Lung (tissue), 11 donors: ENCODE measurements at regions not wholly inside any gene's neighbourhood (a gene's known extent, or its start where the extent isn't known, plus 50 kb on each side); places are given as distances from the start of the nearest gene placed in this dataset.

ENCODE experiments used
- ATAC-seq: fragments of 200-7000 bp; cut with Tn5 transposase; one replicate; pipeline ENCODE4 v1.9.1; 2020; ENCODE audit warnings: moderate number of reproducible peaks; ENCODE audit not compliant: insufficient read depth, low FRiP score
- DNase-seq, 3 donors: peaks; one replicate each; pipeline ENCODE4 v3.0.0-alpha.2; 2013 to 2017
- H3K27ac ChIP-seq, 2 donors: one replicate each; pipeline ENCODE4 v1.5.1; 2013; ENCODE audit warnings: mild to moderate bottlenecking in 2 of 2, moderate library complexity in 2 of 2, control low read depth in 1 of 2, inconsistent platforms in 1 of 2, low read depth in 1 of 2, low read length in 1 of 2
- H3K27me3 ChIP-seq, 3 donors: one replicate each; pipeline ENCODE4 v1.5.1; 2013; ENCODE audit warnings: low read length in 2 of 3; ENCODE audit not compliant: control insufficient read depth in 3 of 3, insufficient read depth in 3 of 3
- H3K36me3 ChIP-seq, 4 donors: one replicate each; pipeline ENCODE4 v1.5.1; 2013; ENCODE audit warnings: low read length in 4 of 4, mild to moderate bottlenecking in 1 of 4, moderate library complexity in 1 of 4; ENCODE audit not compliant: control insufficient read depth in 4 of 4, insufficient read depth in 4 of 4
- H3K4me1 ChIP-seq, 5 donors: one replicate each; pipeline ENCODE4 v1.5.1; 2013; ENCODE audit warnings: low read length in 5 of 5, mild to moderate bottlenecking in 2 of 5, moderate library complexity in 1 of 5; ENCODE audit not compliant: control insufficient read depth in 5 of 5, insufficient read depth in 5 of 5
- H3K4me3 ChIP-seq: one replicate; pipeline ENCODE4 v1.5.1; 2013; ENCODE audit warnings: mild to moderate bottlenecking, control low read depth, moderate library complexity
- H3K9ac ChIP-seq, 2 donors: one replicate each; pipeline ENCODE4 v1.5.1; 2013; ENCODE audit warnings: low read length in 2 of 2, control low read depth in 1 of 2; ENCODE audit not compliant: insufficient read depth in 1 of 2
- H3K9me3 ChIP-seq, 4 donors: one replicate each; pipeline ENCODE4 v1.5.1; 2013; ENCODE audit warnings: low read length in 3 of 4, mild to moderate bottlenecking in 1 of 4, moderate library complexity in 1 of 4; ENCODE audit not compliant: control insufficient read depth in 4 of 4, insufficient read depth in 3 of 4
- WGBS, 2 donors: extraction: QIAGEN DNeasy Blood & Tissue Kit; methylation state at CpG; one replicate each; pipeline ENCODE4 v1.1.7; 2013; 5-methylcytosine and 5-hydroxymethylcytosine counted together
- TF ChIP-seq, protein P1 (sequence below): IDR thresholded peaks from 2 replicates; pipeline ENCODE4 v1.5.1; 2012; ENCODE audit warnings: mild to moderate bottlenecking; ENCODE audit errors: control extremely low read depth, extremely low read depth
- donor health status: control.
- donor health status: control.
- donor health status: Bipolar disorder and iron deficiency.
- donor health status: healthy.
- donor health status: DM: yes; HTN: yes; CAD: no.

DNA sequence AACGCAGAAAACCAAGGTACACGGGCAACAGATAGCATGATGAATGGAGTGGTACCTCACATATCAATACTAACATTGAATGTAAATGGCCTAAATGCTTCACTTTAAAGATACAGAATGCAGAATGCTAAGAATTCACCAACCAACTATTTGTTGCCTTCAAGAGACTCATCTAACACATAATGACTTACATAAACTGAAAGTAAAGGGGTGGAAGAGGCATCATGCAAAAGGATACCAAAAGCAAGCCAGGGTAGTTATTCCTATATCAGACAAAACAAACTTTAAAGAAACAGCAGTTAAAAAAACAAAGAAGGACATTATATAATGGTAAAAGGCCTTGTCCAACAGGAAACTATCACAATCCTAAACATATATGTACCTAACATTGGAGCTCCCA, 137.1 kb upstream of the APP start:
- TF ChIP-seq, protein P1, sequence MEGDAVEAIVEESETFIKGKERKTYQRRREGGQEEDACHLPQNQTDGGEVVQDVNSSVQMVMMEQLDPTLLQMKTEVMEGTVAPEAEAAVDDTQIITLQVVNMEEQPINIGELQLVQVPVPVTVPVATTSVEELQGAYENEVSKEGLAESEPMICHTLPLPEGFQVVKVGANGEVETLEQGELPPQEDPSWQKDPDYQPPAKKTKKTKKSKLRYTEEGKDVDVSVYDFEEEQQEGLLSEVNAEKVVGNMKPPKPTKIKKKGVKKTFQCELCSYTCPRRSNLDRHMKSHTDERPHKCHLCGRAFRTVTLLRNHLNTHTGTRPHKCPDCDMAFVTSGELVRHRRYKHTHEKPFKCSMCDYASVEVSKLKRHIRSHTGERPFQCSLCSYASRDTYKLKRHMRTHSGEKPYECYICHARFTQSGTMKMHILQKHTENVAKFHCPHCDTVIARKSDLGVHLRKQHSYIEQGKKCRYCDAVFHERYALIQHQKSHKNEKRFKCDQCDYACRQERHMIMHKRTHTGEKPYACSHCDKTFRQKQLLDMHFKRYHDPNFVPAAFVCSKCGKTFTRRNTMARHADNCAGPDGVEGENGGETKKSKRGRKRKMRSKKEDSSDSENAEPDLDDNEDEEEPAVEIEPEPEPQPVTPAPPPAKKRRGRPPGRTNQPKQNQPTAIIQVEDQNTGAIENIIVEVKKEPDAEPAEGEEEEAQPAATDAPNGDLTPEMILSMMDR = no peak
- no peak for DNase-seq
- no peak for ATAC-seq
- 87 to 91% methylated on average over 2 of the region's 2 CpGs for WGBS, 2 donors
- Histone ChIP-seq H3K9me3 (peaks cover 0 to 4% (median 1%) of the 10 kb centered on the region in 4 donors), H3K4me1 (no peaks in the 10 kb centered on the region), H3K27me3 (no peaks in the 10 kb centered on the region), H3K4me3 (no peak overlapping the region), H3K9ac (no peak overlapping the region), H3K36me3 (no peaks in the 10 kb centered on the region), H3K27ac (no peak overlapping the region)

DNA sequence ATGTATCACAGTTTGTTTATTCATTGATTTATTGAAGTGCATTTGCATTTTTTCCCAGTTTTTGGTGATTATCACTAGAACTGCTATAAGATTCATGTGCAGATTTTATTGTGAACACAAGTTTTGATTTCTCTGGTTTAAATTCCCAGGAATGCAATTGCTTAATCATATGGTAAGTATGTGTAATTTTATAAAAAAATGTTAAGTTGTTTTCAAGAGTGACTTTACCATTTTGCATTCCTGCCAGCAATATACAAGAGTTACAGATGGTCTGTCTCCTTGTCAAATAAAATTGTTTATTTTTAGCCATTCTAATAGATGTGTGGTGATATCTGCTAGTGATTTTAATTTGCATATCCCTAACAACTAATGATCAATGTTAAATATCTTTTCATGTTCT, 127.3 kb upstream of the APP start:
- Histone ChIP-seq H3K4me1 (no peaks in the 10 kb centered on the region), H3K27me3 (no peaks in the 10 kb centered on the region), H3K9me3 (peaks cover 0 to 2% (median 0%) of the 10 kb centered on the region in 4 donors), H3K9ac (no peak overlapping the region), H3K36me3 (no peaks in the 10 kb centered on the region), H3K4me3 (no peak overlapping the region), H3K27ac (no peak overlapping the region)
- DNase-seq = peak in 2 of 3 donors; percentile 26 to 44
- no peak for ATAC-seq
- TF ChIP-seq, protein P1 = no peak

DNA sequence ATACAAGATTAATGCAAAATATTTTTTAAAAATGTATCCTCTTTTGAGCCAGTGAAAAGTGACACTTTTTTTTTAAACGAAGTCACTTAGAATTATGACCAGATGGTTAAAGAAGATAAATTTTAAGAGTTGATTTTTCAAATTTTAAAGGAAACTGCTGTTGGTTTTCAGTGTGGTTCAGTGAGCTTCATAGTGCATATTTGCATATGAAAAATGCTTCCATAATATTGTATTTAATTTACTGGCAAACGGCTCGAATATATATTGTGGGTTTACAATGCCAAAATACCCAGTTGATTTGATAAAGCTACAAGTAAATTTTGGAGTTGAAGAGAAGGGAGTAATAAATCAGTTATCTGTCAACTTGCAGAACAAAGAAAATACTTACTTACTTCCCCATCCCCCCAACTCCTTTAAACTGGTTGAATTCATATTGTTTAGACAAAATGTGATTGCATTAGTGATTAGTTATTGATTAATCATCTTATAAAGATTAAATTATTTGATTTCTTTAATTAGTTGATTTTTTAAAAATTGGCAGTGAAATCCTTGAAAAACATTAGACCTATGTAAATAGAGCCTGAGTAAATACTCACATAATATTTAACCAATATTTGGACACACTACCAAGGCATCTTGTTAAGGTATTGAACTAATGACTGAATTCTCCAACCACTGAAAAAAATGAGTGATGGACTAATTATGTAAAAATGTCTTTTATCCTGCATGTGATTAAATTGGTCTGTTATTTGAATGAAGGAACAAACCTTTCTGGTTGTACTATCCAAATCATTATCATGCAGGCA, 122.8 kb upstream of the APP start:
- Histone ChIP-seq H3K9ac (no peak overlapping the region), H3K4me3 (no peak overlapping the region), H3K27me3 (no peaks in the 10 kb centered on the region), H3K27ac (no peak overlapping the region), H3K4me1 (no peaks in the 10 kb centered on the region), H3K36me3 (no peaks in the 10 kb centered on the region), H3K9me3 (peaks cover 0 to 2% (median 0%) of the 10 kb centered on the region in 4 donors)
- ATAC-seq (no peak), DNase-seq (no peak)
- WGBS, 2 donors = 22 to 41% methylated on average over 3 of the region's 3 CpGs
- TF ChIP-seq, protein P1 = no peak
